ENCODE measurements at regions not wholly inside any gene's neighbourhood (a gene's known extent, or its start where the extent isn't known, plus 50 kb on each side); places are given as distances from the start of the nearest gene placed in this dataset.

GRCh38 chr6:100980949-100981348 lies 99.8 kb upstream of the ASCC3 start:
- no peak overlapping the region for H3K4me2 ChIP-seq (ENCODE audit: low read length)
- TF ChIP-seq POLR2AphosphoS5 (IDR thresholded peaks at IDR 0.05; ENCODE audit: low read depth, low read length) (no peak), ZNF274 (IDR thresholded peaks at IDR 0.05; ENCODE audit: low read depth, low read length) (no peak), REST (IDR thresholded peaks at IDR 0.05; ENCODE audit: low read depth) (no peak), RAD21 (IDR thresholded peaks at IDR 0.05; ENCODE audit: low read depth) (no peak), SIN3A (IDR thresholded peaks at IDR 0.05; ENCODE audit: low read depth) (no peak), YY1 (IDR thresholded peaks at IDR 0.05; ENCODE audit: extremely low read depth, insufficient replicate concordance, low read depth, low read length) (no peak), ZFX (IDR thresholded peaks at IDR 0.05) (no peak), TCF7L2 (IDR thresholded peaks at IDR 0.05; ENCODE audit: borderline replicate concordance, extremely low read depth, insufficient read depth, insufficient read length) (no peak), FOSL1 (IDR thresholded peaks at IDR 0.05; ENCODE audit: low read depth) (no peak), ZBTB33 (IDR thresholded peaks at IDR 0.05; ENCODE audit: extremely low read depth, insufficient replicate concordance, low read length) (no peak), CEBPB (IDR thresholded peaks at IDR 0.05; ENCODE audit: low read depth) (no peak), POLR2A (IDR thresholded peaks at IDR 0.05; ENCODE audit: borderline replicate concordance, extremely low read depth, insufficient read depth, insufficient read length) (no peak), ELF1 (IDR thresholded peaks at IDR 0.05; ENCODE audit: borderline replicate concordance, low read depth) (no peak), EZH2phosphoT487 (IDR thresholded peaks at IDR 0.05; ENCODE audit: borderline replicate concordance) (no peak), EGR1 (IDR thresholded peaks at IDR 0.05; ENCODE audit: low read depth) (no peak), ATF3 (IDR thresholded peaks at IDR 0.05) (no peak), CTCF (IDR thresholded peaks at IDR 0.05 in 2 of 3, conservative IDR thresholded peaks at IDR 0.05 in 1 of 3; ENCODE audit: borderline replicate concordance in 1 of 3, insufficient read depth in 1 of 3, low read depth in 2 of 3, low read length in 2 of 3) (no peak), MAX (IDR thresholded peaks at IDR 0.05) (no peak), EZH2 (IDR thresholded peaks at IDR 0.05) (no peak), CBX3 (IDR thresholded peaks at IDR 0.05; ENCODE audit: low read depth) (no peak)
- no TSS peak for BruUV-seq (replicated peaks)
- no peak for ATAC-seq
- H2AFZ ChIP-seq (ENCODE audit: low read depth, low read length, poor library complexity, severe bottlenecking): no peak overlapping the region
- ChIA-PET POLR2A (no interaction called here), CTCF (no interaction called here), RAD21 (ENCODE audit: low non-redundant PET in 1 of 2, low total read pairs in 2 of 2, uncharacterized antibody in 2 of 2, unreplicated experiment in 2 of 2) (no interaction called here)
- H3K4me3 ChIP-seq (replicated peaks in 1 of 2; ENCODE audit: low read depth in 1 of 2, low read length in 2 of 2): no peak overlapping the region
- no peak overlapping the region for H3K27ac ChIP-seq (ENCODE audit: low read depth, low read length)
- no peak overlapping the region for H3K9ac ChIP-seq (ENCODE audit: low read length)
- H3K79me2 ChIP-seq (ENCODE audit: insufficient read depth, low read length): no peaks in the 10 kb centered on the region
- intact Hi-C loops (cut with micrococcal nuclease): no loop called here
- no peaks in the 10 kb centered on the region for H3K4me1 ChIP-seq (ENCODE audit: control insufficient read depth in 1 of 2, insufficient read depth in 2 of 2, low read length in 2 of 2)
- no peak for DNase-seq (ENCODE audit: low read depth, low spot score)
- no peaks in the 10 kb centered on the region for H4K20me1 ChIP-seq (ENCODE audit: insufficient read depth)
- no peaks in the 10 kb centered on the region for H3K9me2 ChIP-seq (ENCODE audit: insufficient read depth)
- no peaks in the 10 kb centered on the region for H3K36me3 ChIP-seq (ENCODE audit: control insufficient read depth in 1 of 2, insufficient read depth in 2 of 2, low read length in 2 of 2)
- H3K27me3 ChIP-seq (ENCODE audit: insufficient read depth, low read length): no peaks in the 10 kb centered on the region
- H3K9me3 ChIP-seq (ENCODE audit: control insufficient read depth in 1 of 2, insufficient read depth in 1 of 2, low read depth in 1 of 2, low read length in 2 of 2): no peaks in the 10 kb centered on the region

Data from HCT116 (cell line).